Stimulated activated CD8-positive, alpha-beta memory T cell treated with anti-CD3 and anti-CD28 coated beads, Interleukin-7, amount 100 ng/mL, for 24 hours (primary cell): ENCODE measurements at regions not wholly inside any gene's neighbourhood (a gene's known extent, or its start where the extent isn't known, plus 50 kb on each side); places are given as distances from the start of the nearest gene placed in this dataset.
"Not testable (repeated sequence)": the region's sequence is repeated elsewhere in the genome, so short reads cannot be mapped to it uniquely, and the experiment has no call there.

Experiments used
- DNase-seq: peaks from one replicate; pipeline ENCODE4 v3.0.0-alpha.2; 2020; ENCODE audit warnings: low read depth

- not testable (repeated sequence) for DNase-seq
These were observed 93.2 kb upstream of the GRIN2A start for GRCh38 chr16:10275214-10275996.

- no peak for DNase-seq
These were observed 95.4 kb upstream of the GRIN2A start for GRCh38 chr16:10277597-10277996.

GRCh38 chr16:10280262-10281170 lies 98.3 kb upstream of the GRIN2A start:
- DNase-seq, result no peak

DNA sequence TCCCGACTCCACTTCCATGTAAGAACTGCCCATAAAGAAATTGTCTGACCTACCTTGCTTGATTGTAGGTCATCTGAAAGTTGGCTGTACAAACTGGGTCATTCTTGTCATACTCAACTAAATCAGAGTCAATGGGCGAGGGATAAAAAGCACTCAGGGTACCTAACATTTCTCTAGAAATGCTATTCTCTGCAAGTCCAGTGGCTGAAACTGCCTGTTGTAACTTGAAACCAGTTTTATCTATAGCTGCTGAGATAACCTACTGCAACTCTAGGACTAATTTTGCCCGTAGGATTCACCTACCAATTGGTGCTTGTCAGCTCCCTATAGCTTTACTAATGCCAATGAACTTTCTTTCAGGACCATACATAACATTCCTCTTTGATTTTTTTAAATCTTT lies 100.1 kb upstream of the GRIN2A start:
- no peak for DNase-seq

DNA sequence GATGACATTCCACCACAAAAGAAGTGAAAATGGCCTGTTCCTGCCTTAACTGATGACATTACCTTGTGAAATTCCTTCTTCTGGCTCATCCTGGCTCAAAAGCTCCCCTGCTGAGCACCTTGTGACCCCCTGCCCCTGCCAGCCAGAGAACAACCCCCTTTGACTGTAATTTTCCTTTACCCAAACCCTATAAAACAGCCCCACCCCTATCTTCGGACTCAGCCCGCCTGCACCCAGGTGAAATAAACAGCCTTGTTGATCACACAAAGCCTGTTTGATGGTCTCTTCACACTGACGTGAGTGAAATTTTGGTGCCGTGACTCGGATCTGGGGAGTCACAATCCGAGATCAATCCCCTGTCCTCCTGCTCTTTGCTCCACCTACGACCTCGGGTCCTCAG lies 101.0 kb upstream of the GRIN2A start:
- not testable (repeated sequence) for DNase-seq

DNA sequence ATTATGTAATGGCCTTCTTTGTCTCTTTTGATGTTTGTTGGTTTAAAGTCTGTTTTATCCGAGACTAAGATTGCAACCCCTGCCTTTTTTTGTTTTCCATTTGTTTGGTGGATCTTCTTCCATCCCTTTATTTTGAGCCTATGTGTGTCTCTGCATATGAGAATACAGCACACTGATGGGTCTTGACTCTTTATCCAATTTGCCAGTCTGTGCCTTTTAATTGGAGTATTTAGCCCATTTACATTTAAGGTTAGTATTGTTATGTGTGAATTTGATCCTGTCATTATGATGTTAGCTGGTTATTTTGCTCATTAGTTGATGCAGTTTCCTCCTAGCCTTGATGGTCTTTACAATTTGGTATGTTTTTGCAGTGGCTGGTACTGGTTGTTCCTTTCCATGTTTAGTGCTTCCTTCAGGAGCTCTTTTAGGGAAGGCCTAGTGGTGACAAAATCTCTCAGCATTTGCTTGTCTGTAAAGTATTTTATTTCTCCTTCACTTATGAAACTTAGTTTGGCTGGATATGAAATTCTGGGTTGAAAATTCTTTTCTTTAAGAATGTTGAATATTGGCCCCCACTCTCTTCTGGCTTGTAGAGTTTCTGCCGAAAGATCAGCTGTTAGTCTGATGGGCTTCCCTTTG lies 95.3 kb upstream of the ATF7IP2 start:
- DNase-seq, result not testable (repeated sequence)

GRCh38 chr16:10292197-10292596 lies 93.7 kb upstream of the ATF7IP2 start:
- not testable (repeated sequence) for DNase-seq

DNA sequence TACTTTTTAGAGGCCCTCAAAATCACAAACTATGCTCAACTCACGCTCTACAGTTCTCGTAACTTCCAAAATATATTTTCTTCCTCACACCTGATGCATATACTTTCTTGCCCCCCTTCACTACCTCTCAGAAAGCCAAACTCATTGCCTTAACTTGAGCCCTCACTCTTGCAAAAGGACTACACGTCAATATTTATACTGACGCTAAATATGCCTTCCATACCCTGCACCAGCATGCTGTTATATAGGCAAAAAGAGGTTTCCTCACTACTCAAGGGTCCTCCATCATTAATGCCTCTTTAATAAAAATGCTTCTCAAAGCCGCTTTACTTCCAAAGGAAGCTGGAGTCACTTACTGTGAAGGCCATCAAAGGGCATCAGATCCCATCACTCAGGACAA lies 92.9 kb upstream of the ATF7IP2 start:
- DNase-seq, result not testable (repeated sequence)

DNA sequence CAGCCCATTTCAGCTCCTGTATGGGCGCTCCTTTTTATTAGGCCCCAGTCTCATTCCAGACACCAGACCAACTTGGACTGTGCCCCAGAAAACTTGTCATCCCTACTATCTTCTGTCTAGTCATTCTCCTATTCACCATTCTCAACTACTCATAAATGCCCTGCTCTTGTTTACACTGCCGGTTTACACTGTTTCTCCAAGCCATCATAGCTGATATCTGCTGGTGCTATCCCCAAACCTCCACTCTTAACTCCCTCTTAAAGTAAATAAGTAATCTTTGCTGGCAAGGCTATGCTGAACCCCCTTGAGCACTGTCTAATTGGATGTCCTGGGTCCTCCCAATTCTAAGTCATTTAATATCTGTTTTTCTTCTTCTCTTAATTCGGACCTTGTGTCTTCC lies 91.7 kb upstream of the ATF7IP2 start:
- not testable (repeated sequence) for DNase-seq

GRCh38 chr16:10296956-10297340 lies 88.9 kb upstream of the ATF7IP2 start:
- DNase-seq, result no peak

DNA sequence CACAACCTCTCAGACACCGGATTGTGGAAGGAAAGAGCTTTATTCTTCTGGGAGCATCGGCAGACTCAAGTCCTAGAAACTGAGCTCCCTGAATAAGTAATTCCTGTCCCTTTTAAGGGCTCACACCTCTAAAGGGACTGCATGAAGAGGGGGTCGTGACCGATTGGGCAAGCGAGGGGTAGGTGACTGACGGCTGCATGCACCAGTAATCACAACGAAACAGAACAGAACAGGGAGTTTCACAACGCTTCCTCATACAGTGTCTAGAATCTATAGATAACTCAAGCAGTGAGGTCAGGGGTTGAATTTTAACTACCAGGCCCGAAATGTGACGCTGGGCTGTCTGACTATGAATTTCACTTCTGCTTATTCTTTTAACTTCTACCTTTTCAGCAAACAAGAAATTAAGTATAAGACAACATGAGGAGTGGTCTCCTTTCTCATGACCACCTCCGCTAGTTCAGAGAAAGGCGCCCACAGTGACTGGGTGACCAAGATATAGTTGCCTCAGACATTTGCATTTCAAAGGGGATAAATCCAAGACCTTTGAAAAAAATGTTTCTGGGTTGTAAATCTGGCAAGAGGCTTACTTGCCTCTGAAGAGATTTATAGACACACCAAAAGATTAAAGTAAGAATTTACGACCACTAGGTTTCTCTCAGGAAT lies 88.4 kb upstream of the ATF7IP2 start:
- no peak for DNase-seq

GRCh38 chr16:10300905-10301304 lies 85.0 kb upstream of the ATF7IP2 start:
- no peak for DNase-seq

GRCh38 chr16:10301547-10301946 lies 84.3 kb upstream of the ATF7IP2 start:
- not testable (repeated sequence) for DNase-seq

DNA sequence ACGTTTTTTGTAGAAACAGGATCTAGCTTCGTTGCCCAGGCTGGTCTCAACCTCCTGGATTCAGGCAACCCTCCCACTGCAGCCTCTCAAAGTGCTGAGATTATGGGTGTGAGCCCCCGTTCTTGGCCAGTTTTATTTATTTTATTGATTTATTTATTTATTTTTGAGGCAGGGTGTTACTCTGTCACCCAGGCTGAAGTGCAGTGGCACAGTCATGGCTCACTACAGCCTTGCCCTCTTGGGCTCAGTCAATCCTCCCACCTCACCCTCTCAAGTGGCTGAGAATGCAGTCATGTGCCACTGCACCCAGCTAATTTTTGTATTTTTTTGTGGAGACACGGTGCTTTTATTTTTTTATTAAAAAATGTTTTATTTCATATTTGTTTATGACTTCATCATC lies 79.9 kb upstream of the ATF7IP2 start:
- DNase-seq, result no peak

DNA sequence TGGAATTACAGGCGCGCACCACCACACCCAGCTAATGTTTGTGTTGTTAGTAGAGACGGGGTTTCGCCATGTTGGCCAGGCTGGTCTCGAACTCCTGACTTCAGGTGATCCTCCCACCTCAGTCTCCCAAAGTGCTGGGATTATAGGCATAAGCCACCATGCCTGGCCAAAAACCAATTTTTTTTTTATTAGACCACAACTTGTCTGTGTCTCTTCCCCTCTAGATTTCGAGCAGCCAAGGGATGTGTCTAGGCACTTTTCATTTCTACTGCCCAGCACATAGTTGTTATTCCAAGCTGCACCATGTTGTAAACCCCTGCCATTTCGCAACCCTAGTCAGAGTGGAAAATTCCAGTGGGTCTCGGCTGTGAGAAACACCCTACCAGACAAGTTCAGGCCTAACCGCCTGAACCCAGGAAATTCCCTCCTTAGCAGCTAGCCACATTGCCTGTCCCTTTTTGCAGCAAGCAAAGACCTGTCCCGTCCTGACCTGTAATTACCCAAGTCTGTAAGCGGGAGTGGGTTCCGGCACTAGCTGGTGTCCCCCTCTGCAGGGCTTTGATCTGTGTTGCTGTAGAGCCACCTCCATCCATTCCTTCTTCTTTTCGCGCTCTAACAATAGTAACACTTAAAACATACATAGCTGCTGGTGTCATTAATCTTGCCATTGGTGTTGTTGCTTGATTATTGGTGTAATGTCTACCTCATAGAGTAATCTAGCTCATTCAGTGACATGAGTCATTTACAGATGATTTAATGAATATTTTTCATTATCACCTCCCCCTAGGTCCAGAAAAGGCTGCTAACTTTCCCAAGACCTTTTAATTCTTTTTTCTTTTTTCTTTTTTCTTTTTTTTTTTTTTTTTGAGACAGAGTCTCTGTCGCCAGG lies 77.3 kb upstream of the ATF7IP2 start:
- no peak for DNase-seq

GRCh38 chr16:10309271-10309932 lies 76.5 kb upstream of the ATF7IP2 start:
- no peak for DNase-seq

DNA sequence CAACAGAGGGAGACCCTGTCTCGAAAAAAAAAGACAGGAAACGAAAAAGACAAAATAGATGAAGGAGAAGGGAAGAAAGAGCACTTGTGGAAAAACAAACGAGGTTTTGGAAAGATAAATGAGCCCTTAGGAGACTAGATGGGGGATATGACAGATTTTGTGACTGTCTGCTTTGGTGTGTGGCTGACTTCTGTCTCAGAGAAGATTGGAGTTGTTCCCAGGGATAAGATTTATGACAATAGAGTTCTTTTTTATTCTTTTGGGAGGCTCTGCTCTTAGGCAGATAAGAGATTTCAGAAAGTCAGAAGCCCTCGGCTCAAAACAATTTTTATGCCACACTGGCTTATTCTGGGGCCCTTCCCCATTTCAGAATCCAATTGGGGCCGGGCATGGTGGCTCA lies 73.9 kb upstream of the ATF7IP2 start:
- no peak for DNase-seq

- no peak for DNase-seq
These were observed 72.8 kb upstream of the ATF7IP2 start for GRCh38 chr16:10312784-10313724.

- no peak for DNase-seq
These were observed 71.5 kb upstream of the ATF7IP2 start for GRCh38 chr16:10314317-10314716.
